GM18909 (cell line): ENCODE measurements at regions not wholly inside any gene's neighbourhood (a gene's known extent, or its start where the extent isn't known, plus 50 kb on each side); places are given as distances from the start of the nearest gene placed in this dataset.
A peak's percentile ranks its signal among the peaks of the same experiment; 100 is the strongest.
"Not testable (repeated sequence)": the region's sequence is repeated elsewhere in the genome, so short reads cannot be mapped to it uniquely, and the experiment has no call there.

Source experiments
- ATAC-seq: cut with Tn5 transposase; IDR thresholded peaks from one replicate; pipeline ENCODE4 v1.9.1; 2021; ENCODE audit warnings: mild to moderate bottlenecking; ENCODE audit not compliant: unreplicated experiment, poor library complexity

GRCh38 chr7:65794671-65795391 lies 78.0 kb upstream of the VKORC1L1 start:
- ATAC-seq = not testable (repeated sequence)

- ATAC-seq = not testable (repeated sequence)
Measured at GRCh38 chr7:65795392-65795716, 77.5 kb upstream of the VKORC1L1 start.

GRCh38 chr7:65796205-65796604 lies 76.7 kb upstream of the VKORC1L1 start:
- no peak for ATAC-seq

GRCh38 chr7:65797086-65797485 lies 75.8 kb upstream of the VKORC1L1 start:
- not testable (repeated sequence) for ATAC-seq

GRCh38 chr7:65797566-65797965 lies 75.3 kb upstream of the VKORC1L1 start:
- ATAC-seq = not testable (repeated sequence)

GRCh38 chr7:65798111-65799075 lies 74.5 kb upstream of the VKORC1L1 start:
- ATAC-seq = peak; percentile 99

- not testable (repeated sequence) for ATAC-seq
Measured at GRCh38 chr7:65800191-65800590, 72.7 kb upstream of the VKORC1L1 start.

- no peak for ATAC-seq
Measured at GRCh38 chr7:65800890-65801341, 72.0 kb upstream of the VKORC1L1 start.

GRCh38 chr7:65804887-65805286 lies 68.0 kb upstream of the VKORC1L1 start:
- no peak for ATAC-seq

- ATAC-seq = not testable (repeated sequence)
Measured at GRCh38 chr7:65807067-65807466, 65.8 kb upstream of the VKORC1L1 start.

- peak; percentile 93 for ATAC-seq
Measured at GRCh38 chr7:65809259-65809981, 63.5 kb upstream of the VKORC1L1 start.

- peak; percentile 58 for ATAC-seq
Measured at GRCh38 chr7:65809982-65810288, 62.9 kb upstream of the VKORC1L1 start.

GRCh38 chr7:65812281-65812680 lies 60.6 kb upstream of the VKORC1L1 start:
- ATAC-seq = no peak

- not testable (repeated sequence) for ATAC-seq
Measured at GRCh38 chr7:65814556-65815167, 58.2 kb upstream of the VKORC1L1 start.

GRCh38 chr7:65820287-65820950 lies 52.5 kb upstream of the VKORC1L1 start:
- no peak for ATAC-seq
